Mammary epithelial cell (primary cell): ENCODE measurements at regions not wholly inside any gene's neighbourhood (a gene's known extent, or its start where the extent isn't known, plus 50 kb on each side); places are given as distances from the start of the nearest gene placed in this dataset.

Source experiments
- CTCF ChIP-seq, 2 donors: IDR thresholded peaks in 1 of 2; conservative IDR thresholded peaks in 1 of 2; 2 replicates each; pipeline ENCODE4 v1.5.1; 2011 to 2012; ENCODE audit warnings: inconsistent platforms in 2 of 2, low read length in 2 of 2, mild to moderate bottlenecking in 2 of 2, control low read depth in 1 of 2, low read depth in 1 of 2; ENCODE audit not compliant: insufficient read depth in 1 of 2; ENCODE audit errors: extremely low read depth in 1 of 2
- EZH2 ChIP-seq: IDR thresholded peaks from 2 replicates; pipeline ENCODE4 v1.6.1; 2012; ENCODE audit warnings: low read length, inconsistent platforms, borderline replicate concordance

GRCh38 chr15:93543093-93543492 is 454.1 kb upstream of the RGMA start:
- TF ChIP-seq CTCF (conservative IDR thresholded peaks at IDR 0.05 in 1 of 2, IDR thresholded peaks at IDR 0.05 in 1 of 2; ENCODE audit: extremely low read depth in 1 of 2, insufficient read depth in 1 of 2, low read depth in 1 of 2, low read length in 2 of 2) (no peak), EZH2 (no peak)
